ENCODE measurements at regions not wholly inside any gene's neighbourhood (a gene's known extent, or its start where the extent isn't known, plus 50 kb on each side); places are given as distances from the start of the nearest gene placed in this dataset.

DNA sequence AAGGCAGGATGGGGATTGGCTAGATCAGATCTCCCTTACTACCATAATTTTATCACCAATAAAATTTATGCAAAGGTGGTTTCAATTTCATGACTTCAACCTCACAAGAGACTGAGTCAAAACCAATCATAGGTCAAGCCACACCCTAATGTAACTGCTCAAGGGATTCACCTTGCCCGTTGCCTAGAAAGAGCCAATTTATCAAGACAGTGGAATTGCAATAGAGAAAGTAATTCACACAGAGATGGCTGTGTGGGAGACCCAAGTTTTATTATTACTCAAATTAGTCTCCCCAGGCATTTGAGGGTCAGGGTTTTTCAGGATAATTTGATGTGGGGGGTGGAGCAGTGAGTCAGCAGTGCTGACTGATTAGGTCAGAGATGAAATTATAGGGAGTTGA, 340.6 kb downstream of the RND3 start:
- TF ChIP-seq, protein P1, sequence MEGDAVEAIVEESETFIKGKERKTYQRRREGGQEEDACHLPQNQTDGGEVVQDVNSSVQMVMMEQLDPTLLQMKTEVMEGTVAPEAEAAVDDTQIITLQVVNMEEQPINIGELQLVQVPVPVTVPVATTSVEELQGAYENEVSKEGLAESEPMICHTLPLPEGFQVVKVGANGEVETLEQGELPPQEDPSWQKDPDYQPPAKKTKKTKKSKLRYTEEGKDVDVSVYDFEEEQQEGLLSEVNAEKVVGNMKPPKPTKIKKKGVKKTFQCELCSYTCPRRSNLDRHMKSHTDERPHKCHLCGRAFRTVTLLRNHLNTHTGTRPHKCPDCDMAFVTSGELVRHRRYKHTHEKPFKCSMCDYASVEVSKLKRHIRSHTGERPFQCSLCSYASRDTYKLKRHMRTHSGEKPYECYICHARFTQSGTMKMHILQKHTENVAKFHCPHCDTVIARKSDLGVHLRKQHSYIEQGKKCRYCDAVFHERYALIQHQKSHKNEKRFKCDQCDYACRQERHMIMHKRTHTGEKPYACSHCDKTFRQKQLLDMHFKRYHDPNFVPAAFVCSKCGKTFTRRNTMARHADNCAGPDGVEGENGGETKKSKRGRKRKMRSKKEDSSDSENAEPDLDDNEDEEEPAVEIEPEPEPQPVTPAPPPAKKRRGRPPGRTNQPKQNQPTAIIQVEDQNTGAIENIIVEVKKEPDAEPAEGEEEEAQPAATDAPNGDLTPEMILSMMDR (IDR thresholded peaks at IDR 0.05): no peak
- no peak for TF ChIP-seq POLR2A (IDR thresholded peaks at IDR 0.05)

All from esophagus squamous epithelium (tissue), 4 donors.